CD4-positive, alpha-beta memory T cell (primary cell): ENCODE measurements at regions not wholly inside any gene's neighbourhood (a gene's known extent, or its start where the extent isn't known, plus 50 kb on each side); places are given as distances from the start of the nearest gene placed in this dataset.
"Not testable (repeated sequence)": the region's sequence is repeated elsewhere in the genome, so short reads cannot be mapped to it uniquely, and the experiment has no call there.

Source experiments
- CTCF ChIA-PET: fragments of 350-600 bp; sonication (Branson Sonifier 250); formaldehyde crosslinking; loops from one replicate; lab custom pipeline; 2021; ENCODE audit warnings: inconsistent platforms; ENCODE audit not compliant: partially characterized antibody; lab: Charles Lee
- POLR2A ChIA-PET: fragments of 350-600 bp; sonication (Branson Sonifier 250); formaldehyde crosslinking; loops from one replicate; lab custom pipeline; 2021; ENCODE audit not compliant: partially characterized antibody; lab: Charles Lee
- DNase-seq, 5 donors: peaks; one replicate each; pipeline versions ENCODE4 v3.0.0 to v3.0.0-alpha.2; 2020 to 2022; ENCODE audit warnings: mixed read lengths in 1 of 5
- H3K27ac ChIP-seq: one replicate; pipeline ENCODE4 v1.7.0; 2013; ENCODE audit warnings: low read depth, low read length
- H3K27me3 ChIP-seq: 2 replicates; pipeline ENCODE4 v1.7.0; 2013; ENCODE audit warnings: mild to moderate bottlenecking, low read length, moderate library complexity; ENCODE audit not compliant: insufficient read depth
- H3K36me3 ChIP-seq: 2 replicates; pipeline ENCODE4 v1.7.0; 2013; ENCODE audit warnings: mild to moderate bottlenecking, low read length, moderate library complexity; ENCODE audit not compliant: insufficient read depth
- H3K4me1 ChIP-seq: 2 replicates; pipeline ENCODE4 v1.7.0; 2013; ENCODE audit warnings: mild to moderate bottlenecking, low read length, moderate library complexity; ENCODE audit not compliant: insufficient read depth
- H3K4me3 ChIP-seq, 2 donors: one replicate each; pipeline ENCODE4 v1.7.0; 2013; ENCODE audit warnings: low read length in 2 of 2, mild to moderate bottlenecking in 1 of 2
- H3K9me3 ChIP-seq, 2 donors: one replicate each; pipeline ENCODE4 v1.7.0; 2013; ENCODE audit warnings: low read length in 2 of 2, control low read depth in 1 of 2; ENCODE audit not compliant: control insufficient read depth in 1 of 2
- H3K27ac Mint-ChIP-seq, 7 donors: one replicate each; pipeline ENCODE4 v1.8.0; 2020 to 2021; ENCODE audit warnings: mixed read lengths in 7 of 7, mild to moderate bottlenecking in 6 of 7, inconsistent platforms in 3 of 7, moderate library complexity in 3 of 7
- H3K27me3 Mint-ChIP-seq, 2 donors: one replicate each; pipeline ENCODE4 v1.8.0; 2020 to 2021; ENCODE audit warnings: mixed read lengths in 2 of 2
- H3K36me3 Mint-ChIP-seq, 2 donors: one replicate each; pipeline ENCODE4 v1.8.0; 2020 to 2021; ENCODE audit warnings: mixed read lengths in 2 of 2, inconsistent platforms in 1 of 2, mild to moderate bottlenecking in 1 of 2
- H3K4me1 Mint-ChIP-seq, 4 donors: one replicate each; pipeline ENCODE4 v1.8.0; 2020 to 2021; ENCODE audit warnings: mixed read lengths in 4 of 4, mild to moderate bottlenecking in 1 of 4
- H3K4me3 Mint-ChIP-seq, 8 donors: one replicate each; pipeline ENCODE4 v1.8.0; 2020 to 2021; ENCODE audit warnings: mixed read lengths in 8 of 8, mild to moderate bottlenecking in 7 of 8, moderate library complexity in 6 of 8, inconsistent platforms in 3 of 8
- H3K9me3 Mint-ChIP-seq, 8 donors: one replicate each; pipeline ENCODE4 v1.8.0; 2020 to 2021; ENCODE audit warnings: mixed read lengths in 8 of 8, mild to moderate bottlenecking in 5 of 8, inconsistent platforms in 3 of 8, moderate library complexity in 1 of 8
- intact Hi-C: fragments of 100-400 bp; cut with micrococcal nuclease; formaldehyde crosslinking; loops from one replicate; pipeline ENCODE4 v1.15.1; 2023

GRCh38 chr2:167844714-167845530, 402.5 kb downstream of the STK39 start:
- Mint-ChIP-seq H3K36me3 (no peaks in the 10 kb centered on the region), H3K4me1 (no peaks in the 10 kb centered on the region), H3K27me3 (peaks cover 2 to 8% of the 10 kb centered on the region in 2 donors), H3K9me3 (peaks cover 0 to 5% (median 0%) of the 10 kb centered on the region in 8 donors), H3K27ac (no peak overlapping the region), H3K4me3 (no peak overlapping the region)
- Histone ChIP-seq H3K27ac (no peak overlapping the region), H3K36me3 (no peaks in the 10 kb centered on the region), H3K4me3 (no peak overlapping the region), H3K9me3 (no peaks in the 10 kb centered on the region), H3K27me3 (no peaks in the 10 kb centered on the region), H3K4me1 (no peaks in the 10 kb centered on the region)
- no peak for DNase-seq
- ChIA-PET POLR2A (no interaction called here), CTCF (no interaction called here)
- intact Hi-C loops, result no loop called here

GRCh38 chr2:167843657-167844056, 403.7 kb downstream of the STK39 start:
- ChIA-PET POLR2A (no interaction called here), CTCF (no interaction called here)
- Histone ChIP-seq H3K9me3 (no peaks in the 10 kb centered on the region), H3K27ac (no peak overlapping the region), H3K27me3 (no peaks in the 10 kb centered on the region), H3K4me1 (no peaks in the 10 kb centered on the region), H3K4me3 (no peak overlapping the region), H3K36me3 (no peaks in the 10 kb centered on the region)
- intact Hi-C loops, result no loop called here
- Mint-ChIP-seq H3K4me3 (no peak overlapping the region), H3K4me1 (no peaks in the 10 kb centered on the region), H3K9me3 (peaks cover 0 to 5% (median 0%) of the 10 kb centered on the region in 8 donors), H3K36me3 (no peaks in the 10 kb centered on the region), H3K27ac (no peak overlapping the region), H3K27me3 (peaks cover 2 to 8% of the 10 kb centered on the region in 2 donors)
- no peak for DNase-seq

GRCh38 chr2:167843217-167843616, 404.2 kb downstream of the STK39 start:
- POLR2A ChIA-PET, result no interaction called here

GRCh38 chr2:167842047-167842446, 405.3 kb downstream of the STK39 start:
- H3K9me3 Mint-ChIP-seq, result peaks cover 0 to 3% (median 0%) of the 10 kb centered on the region in 8 donors
- peaks cover 2 to 8% of the 10 kb centered on the region in 2 donors for H3K27me3 Mint-ChIP-seq
- POLR2A ChIA-PET, result no interaction called here
- DNase-seq, result no peak
- no peaks in the 10 kb centered on the region for H3K4me1 Mint-ChIP-seq
- no peaks in the 10 kb centered on the region for H3K36me3 Mint-ChIP-seq
- CTCF ChIA-PET, result no interaction called here
- H3K4me3 Mint-ChIP-seq, result no peak overlapping the region
- intact Hi-C loops, result no loop called here
- no peaks in the 10 kb centered on the region for H3K9me3 ChIP-seq
- no peak overlapping the region for H3K27ac Mint-ChIP-seq
- no peaks in the 10 kb centered on the region for H3K27me3 ChIP-seq
- H3K4me1 ChIP-seq, result no peaks in the 10 kb centered on the region
- no peak overlapping the region for H3K4me3 ChIP-seq
- H3K27ac ChIP-seq, result no peak overlapping the region
- H3K36me3 ChIP-seq, result no peaks in the 10 kb centered on the region

More at GRCh38 chr2:167843217-167843616, 404.2 kb downstream of the STK39 start:
- Mint-ChIP-seq H3K4me3 (no peak overlapping the region), H3K27me3 (peaks cover 2 to 8% of the 10 kb centered on the region in 2 donors), H3K4me1 (no peaks in the 10 kb centered on the region), H3K9me3 (peaks cover 0 to 5% (median 0%) of the 10 kb centered on the region in 8 donors), H3K27ac (no peak overlapping the region), H3K36me3 (no peaks in the 10 kb centered on the region)
- CTCF ChIA-PET, result no interaction called here
- H3K27ac ChIP-seq, result no peak overlapping the region
- intact Hi-C loops, result no loop called here
- H3K4me1 ChIP-seq, result no peaks in the 10 kb centered on the region
- no peaks in the 10 kb centered on the region for H3K9me3 ChIP-seq
- H3K27me3 ChIP-seq, result no peaks in the 10 kb centered on the region
- no peak overlapping the region for H3K4me3 ChIP-seq
- no peak for DNase-seq
- no peaks in the 10 kb centered on the region for H3K36me3 ChIP-seq

GRCh38 chr2:167835290-167835689, 412.1 kb downstream of the STK39 start:
- H3K27me3 Mint-ChIP-seq, H3K4me3 Mint-ChIP-seq, H3K4me1 Mint-ChIP-seq, H3K9me3 ChIP-seq, H3K36me3 ChIP-seq, intact Hi-C loops, H3K36me3 Mint-ChIP-seq, H3K9me3 Mint-ChIP-seq, H3K4me1 ChIP-seq, H3K27me3 ChIP-seq, CTCF ChIA-PET, H3K27ac Mint-ChIP-seq, POLR2A ChIA-PET, H3K27ac ChIP-seq, H3K4me3 ChIP-seq, DNase-seq: not testable (repeated sequence)

GRCh38 chr2:167834707-167835106, 412.7 kb downstream of the STK39 start:
- Histone ChIP-seq H3K36me3 (no peaks in the 10 kb centered on the region), H3K9me3 (no peaks in the 10 kb centered on the region), H3K4me1 (no peaks in the 10 kb centered on the region), H3K27me3 (no peaks in the 10 kb centered on the region), H3K27ac (no peak overlapping the region), H3K4me3 (no peak overlapping the region)
- H3K27me3 Mint-ChIP-seq, result peaks cover 7 to 8% of the 10 kb centered on the region in 2 donors
- H3K9me3 Mint-ChIP-seq, result peaks cover 0 to 4% (median 0%) of the 10 kb centered on the region in 8 donors
- no peak overlapping the region for H3K4me3 Mint-ChIP-seq
- intact Hi-C loops, result no loop called here
- ChIA-PET POLR2A (no interaction called here), CTCF (no interaction called here)
- H3K27ac Mint-ChIP-seq, result no peak overlapping the region
- H3K4me1 Mint-ChIP-seq, result no peaks in the 10 kb centered on the region
- DNase-seq, result no peak
- no peaks in the 10 kb centered on the region for H3K36me3 Mint-ChIP-seq

- CTCF ChIA-PET, result no interaction called here
- H3K36me3 ChIP-seq, result no peaks in the 10 kb centered on the region
- no peak for DNase-seq
- H3K27me3 ChIP-seq, result no peaks in the 10 kb centered on the region
- Mint-ChIP-seq H3K27ac (no peak overlapping the region), H3K4me1 (no peaks in the 10 kb centered on the region), H3K4me3 (no peak overlapping the region), H3K36me3 (no peaks in the 10 kb centered on the region), H3K27me3 (peaks cover 11% of the 10 kb centered on the region in 2 donors), H3K9me3 (peaks cover 0 to 4% (median 0%) of the 10 kb centered on the region in 8 donors)
- H3K9me3 ChIP-seq, result no peaks in the 10 kb centered on the region
- H3K27ac ChIP-seq, result no peak overlapping the region
- H3K4me3 ChIP-seq, result no peak overlapping the region
- no peaks in the 10 kb centered on the region for H3K4me1 ChIP-seq
- intact Hi-C loops, result no loop called here
- POLR2A ChIA-PET, result no interaction called here
Observed at GRCh38 chr2:167833294-167833693, 414.1 kb downstream of the STK39 start.
